ENCODE measurements at regions not wholly inside any gene's neighbourhood (a gene's known extent, or its start where the extent isn't known, plus 50 kb on each side); places are given as distances from the start of the nearest gene placed in this dataset.

- no peak for DNase-seq
Measured at GRCh38 chr2:133773854-133774653, 205.8 kb upstream of the NCKAP5 start.

- no peak for DNase-seq
Measured at GRCh38 chr2:133774654-133775015, 206.4 kb upstream of the NCKAP5 start.

GRCh38 chr2:133776936-133777573 is 208.8 kb upstream of the NCKAP5 start:
- no peak for DNase-seq

- no peak for DNase-seq
Measured at GRCh38 chr2:133777574-133777960, 209.3 kb upstream of the NCKAP5 start.

GRCh38 chr2:133780099-133780996 is 212.1 kb upstream of the NCKAP5 start:
- peak; percentile 9 for DNase-seq

GRCh38 chr2:133780997-133781513 is 212.8 kb upstream of the NCKAP5 start:
- DNase-seq: no peak

- DNase-seq: no peak
Measured at GRCh38 chr2:133787207-133787606, 218.9 kb upstream of the NCKAP5 start.

- no peak for DNase-seq
Measured at GRCh38 chr2:133787651-133788050, 219.4 kb upstream of the NCKAP5 start.

- DNase-seq: no peak
Measured at GRCh38 chr2:133788386-133788785, 220.1 kb upstream of the NCKAP5 start.

GRCh38 chr2:133789743-133790142 is 221.5 kb upstream of the NCKAP5 start:
- DNase-seq: no peak

GRCh38 chr2:133790711-133791110 is 222.4 kb upstream of the NCKAP5 start:
- DNase-seq: no peak

GRCh38 chr2:133791191-133791590 is 222.9 kb upstream of the NCKAP5 start:
- no peak for DNase-seq

GRCh38 chr2:133792223-133792622 is 224.0 kb upstream of the NCKAP5 start:
- no peak for DNase-seq

GRCh38 chr2:133794114-133794513 is 225.9 kb upstream of the NCKAP5 start:
- no peak for DNase-seq

- peak; percentile 65 for DNase-seq
Measured at GRCh38 chr2:133801946-133802345, 233.7 kb upstream of the NCKAP5 start.

GRCh38 chr2:133802409-133803039 is 234.3 kb upstream of the NCKAP5 start:
- peak; percentile 35 for DNase-seq

- no peak for DNase-seq
Measured at GRCh38 chr2:133806564-133806963, 238.3 kb upstream of the NCKAP5 start.

GRCh38 chr2:133809485-133809884 is 241.2 kb upstream of the NCKAP5 start:
- no peak for DNase-seq

GRCh38 chr2:133810559-133810958 is 242.3 kb upstream of the NCKAP5 start:
- no peak for DNase-seq

GRCh38 chr2:133811409-133812125 is 243.3 kb upstream of the NCKAP5 start:
- no peak for DNase-seq

- DNase-seq: no peak
Measured at GRCh38 chr2:133812826-133813617, 244.8 kb upstream of the NCKAP5 start.
